GM19239 (cell line): ENCODE measurements at regions not wholly inside any gene's neighbourhood (a gene's known extent, or its start where the extent isn't known, plus 50 kb on each side); places are given as distances from the start of the nearest gene placed in this dataset.
"Not testable (repeated sequence)": the region's sequence is repeated elsewhere in the genome, so short reads cannot be mapped to it uniquely, and the experiment has no call there.

Source experiments
- DNase-seq: peaks from one replicate; pipeline ENCODE4 v3.0.0; 2011; ENCODE audit warnings: low spot score; ENCODE audit not compliant: insufficient read length
- FAIRE-seq: peaks from 2 replicates; lab custom pipeline; 2011; peaks lifted over from hg19 to GRCh38; lab: Jason Lieb, UNC

DNA sequence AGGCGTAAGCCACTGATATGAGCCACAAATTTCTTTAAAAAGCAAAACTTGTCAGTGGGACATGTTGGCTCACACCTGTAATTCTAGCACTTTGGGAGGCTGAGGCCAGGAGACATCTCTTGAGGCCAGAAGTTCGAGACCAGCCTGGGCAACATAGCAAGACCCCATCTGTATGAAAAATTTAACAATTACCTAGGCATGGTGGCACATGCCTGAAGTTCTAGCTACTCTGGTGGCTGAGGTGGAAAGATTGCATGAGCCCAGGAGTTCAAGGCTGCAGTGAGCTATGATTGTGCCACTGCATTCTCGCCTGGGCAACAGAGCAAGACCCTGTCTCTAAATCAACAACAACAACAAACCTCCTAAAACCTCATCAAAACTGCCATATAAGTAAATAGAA lies 147.6 kb upstream of the BARHL2 start:
- no peak for DNase-seq
- no peak for FAIRE-seq

DNA sequence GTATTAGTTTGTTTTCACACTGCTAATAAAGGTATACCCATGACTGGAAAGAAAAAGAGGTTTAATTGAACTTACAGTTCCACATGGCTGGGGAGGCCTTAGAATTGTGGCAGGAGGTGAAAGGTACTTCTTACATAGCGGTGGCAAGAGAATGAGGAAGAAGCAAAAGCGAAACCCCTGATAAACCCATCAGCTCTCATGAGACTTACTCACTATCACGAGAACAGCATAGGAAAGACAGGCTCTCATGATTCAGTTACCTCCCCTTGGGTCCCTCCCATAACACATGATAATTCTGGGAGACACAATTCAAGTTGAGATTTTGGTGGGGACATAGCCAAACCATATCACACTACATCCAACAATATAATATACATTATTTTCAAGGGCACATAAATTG lies 145.7 kb upstream of the BARHL2 start:
- FAIRE-seq (no peak), DNase-seq (no peak)

DNA sequence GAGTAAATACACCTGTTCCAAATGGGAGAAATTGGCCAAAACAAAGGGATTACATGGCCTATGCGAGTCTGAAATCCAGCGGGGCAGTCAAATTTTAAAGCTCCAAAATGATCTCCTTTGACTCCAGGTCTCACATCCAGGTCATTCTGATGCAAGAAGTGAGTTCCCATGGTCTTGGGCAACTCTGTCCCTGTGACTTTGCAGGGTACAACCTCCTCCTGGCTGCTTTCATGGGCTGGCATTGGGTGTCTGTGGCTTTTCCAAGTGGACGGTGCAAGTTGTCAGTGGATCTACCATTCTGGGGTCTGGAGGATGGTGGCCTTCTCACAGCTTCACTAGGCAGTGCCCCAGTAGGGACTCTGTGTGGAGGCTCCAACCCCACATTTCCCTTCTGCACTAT lies 144.3 kb upstream of the BARHL2 start:
- not testable (repeated sequence) for FAIRE-seq, DNase-seq

DNA sequence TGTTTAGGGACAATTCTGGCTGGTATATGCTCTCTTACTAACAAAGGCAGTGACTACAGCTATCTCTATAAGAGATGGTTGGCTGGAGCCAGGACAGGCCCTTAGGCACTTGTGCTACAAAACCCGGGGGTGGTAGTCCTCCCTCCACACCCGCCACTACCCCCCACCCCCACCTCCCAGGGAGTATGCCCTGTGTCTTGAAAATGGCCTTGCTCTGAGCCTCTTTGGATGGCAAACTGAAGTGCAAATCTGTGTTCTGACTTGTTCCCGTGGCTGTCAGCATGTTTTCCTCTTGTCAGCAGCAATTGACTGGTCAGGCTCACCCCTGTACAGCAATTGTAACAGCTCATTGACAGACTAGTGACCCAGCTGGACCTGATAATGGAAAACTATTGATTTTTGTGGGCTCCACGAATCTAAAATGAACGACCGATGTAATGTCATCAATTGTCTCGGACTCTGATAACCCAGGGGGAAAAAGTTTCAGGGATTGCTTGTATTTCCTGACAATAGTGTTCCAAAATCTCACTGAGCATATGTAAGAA lies 139.4 kb upstream of the BARHL2 start:
- DNase-seq (no peak), FAIRE-seq (no peak)

DNA sequence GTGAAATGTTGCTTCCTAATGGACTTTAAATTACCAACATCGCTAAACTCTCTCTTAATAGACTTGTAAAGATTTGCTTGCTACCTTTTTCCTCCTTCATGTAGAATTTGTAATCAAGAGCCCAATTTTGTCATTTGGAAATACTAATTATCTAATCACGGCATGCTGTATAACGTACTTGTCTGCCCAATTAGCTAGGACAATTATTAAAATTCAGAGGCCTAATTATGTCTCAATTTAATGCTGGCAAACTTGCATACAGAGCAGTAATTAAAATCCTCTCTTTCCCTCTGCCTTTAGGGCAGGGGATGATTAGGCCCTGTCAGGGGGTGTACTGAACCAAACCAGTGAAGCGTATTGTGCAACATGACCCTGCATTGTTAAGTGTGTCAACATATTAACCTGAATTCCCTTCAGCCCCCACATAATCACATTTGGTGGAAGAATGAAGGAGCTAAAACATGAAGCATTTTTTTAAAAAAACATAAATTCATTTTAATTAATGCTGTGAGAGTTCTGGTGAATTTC lies 137.4 kb upstream of the BARHL2 start:
- FAIRE-seq, result no peak
- DNase-seq, result no peak

DNA sequence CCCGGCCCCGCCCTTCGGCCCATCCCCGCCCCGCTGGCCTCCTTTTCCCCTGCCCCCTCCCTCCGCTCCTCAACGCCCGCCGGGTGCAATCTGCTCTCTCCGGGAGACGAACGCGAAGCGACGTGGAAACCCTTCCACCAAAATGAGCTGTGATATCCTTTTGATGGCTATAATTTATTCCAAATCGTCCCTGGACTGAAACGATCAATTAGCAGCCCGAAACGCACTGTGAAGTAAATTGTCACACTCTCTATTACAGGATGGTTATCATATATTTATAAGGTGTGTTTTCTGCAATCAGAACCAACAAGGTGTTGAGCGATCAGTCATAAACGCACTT lies 134.6 kb upstream of the BARHL2 start:
- DNase-seq, result no peak

DNA sequence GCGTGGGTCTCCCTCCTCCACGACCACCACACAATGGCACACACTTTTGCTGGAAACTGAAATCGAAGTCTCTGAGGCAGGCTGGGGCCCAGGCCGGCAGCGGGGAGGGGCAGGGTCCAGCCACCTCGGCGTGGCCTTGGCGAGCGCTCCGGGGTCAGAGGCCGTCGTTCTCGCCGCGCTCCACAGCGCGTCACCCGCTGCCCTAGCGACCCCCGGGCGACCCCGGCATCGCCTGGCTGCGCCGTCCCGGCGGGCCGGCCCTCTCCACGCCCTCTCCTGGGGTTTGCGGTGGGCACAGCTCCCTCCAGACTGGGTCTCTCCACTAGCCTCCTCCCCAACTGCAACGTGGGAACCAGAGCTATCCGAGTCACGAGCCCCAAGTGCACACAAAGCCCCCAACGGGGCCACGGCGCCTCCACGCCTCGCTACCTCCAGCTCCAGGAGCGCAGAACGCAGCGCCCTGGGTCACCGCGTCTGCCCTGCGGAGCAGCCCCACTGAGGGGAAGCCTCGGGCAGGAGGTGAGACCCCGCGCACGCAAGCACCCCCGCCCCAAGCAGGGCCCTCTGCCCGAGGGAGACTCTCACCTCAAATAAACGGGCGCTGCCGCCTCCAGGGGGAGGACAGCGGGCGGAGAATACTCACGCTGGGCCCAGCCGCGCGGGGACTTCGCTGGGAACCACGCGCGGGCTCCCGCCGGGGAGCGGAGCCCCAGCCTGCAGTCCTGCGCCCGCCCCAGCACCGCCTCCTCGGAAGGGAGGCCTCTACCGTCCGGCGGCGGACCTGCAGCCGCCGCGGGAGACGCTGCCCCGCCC lies 134.0 kb upstream of the BARHL2 start:
- FAIRE-seq, result peak; percentile 45
- DNase-seq, result peak; percentile 85

More for the DNA sequence above, 134.6 kb upstream of the BARHL2 start:
- FAIRE-seq, result no peak

DNA sequence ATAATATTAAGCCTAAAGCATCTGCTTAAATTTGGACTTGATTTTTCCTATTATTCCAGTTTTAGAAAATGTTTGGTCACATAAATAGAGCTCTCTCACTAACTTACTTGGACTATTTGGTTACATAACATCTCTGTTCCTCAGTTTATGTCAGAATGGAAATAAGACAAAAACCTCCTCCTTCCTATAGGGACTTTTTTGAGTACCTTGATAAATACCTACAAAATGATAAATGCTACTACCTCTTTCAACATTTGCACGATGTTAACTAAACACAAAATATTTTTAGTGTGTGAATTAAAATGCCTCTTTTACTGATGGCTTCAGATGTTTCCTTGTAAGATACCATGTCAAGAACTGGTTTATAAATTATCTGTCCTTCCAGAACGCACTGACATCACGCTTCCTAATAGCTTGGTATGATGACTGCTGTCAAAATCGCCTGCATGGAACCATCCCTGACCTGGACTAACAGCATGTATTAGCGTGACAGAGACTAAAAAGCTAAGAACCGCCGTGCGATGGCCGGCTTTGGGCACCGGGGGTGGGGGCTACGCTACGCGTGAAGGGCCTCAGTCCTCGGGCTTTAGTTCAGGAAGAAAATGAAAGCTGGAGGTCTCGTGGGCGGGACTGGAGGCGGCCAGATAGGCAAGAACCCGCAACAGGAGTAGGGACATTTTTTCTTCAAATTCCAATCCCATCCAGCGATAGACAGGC lies 133.2 kb upstream of the BARHL2 start:
- FAIRE-seq, result peak; percentile 55
- DNase-seq, result no peak

DNA sequence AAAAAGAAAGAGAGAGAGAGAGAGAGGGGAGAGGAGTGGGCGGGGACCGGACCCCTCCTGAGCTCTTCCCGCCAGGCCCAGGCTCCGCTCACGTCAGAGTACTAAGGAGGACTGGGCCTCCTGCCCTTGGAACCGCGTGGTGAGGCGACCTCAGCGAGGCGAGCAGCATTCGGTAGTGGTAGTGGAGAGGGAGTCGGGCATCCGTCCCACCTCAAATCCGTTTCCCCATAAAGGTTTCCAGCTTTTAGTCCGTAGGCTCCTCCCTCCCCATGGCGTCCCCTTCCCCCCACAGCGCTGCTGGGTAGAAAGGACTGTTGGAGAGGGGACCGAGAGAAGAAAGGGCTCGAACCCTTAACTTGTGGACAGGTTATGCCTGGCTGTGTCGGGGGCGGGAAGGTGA lies 124.4 kb upstream of the BARHL2 start:
- DNase-seq (no peak), FAIRE-seq (no peak)

DNA sequence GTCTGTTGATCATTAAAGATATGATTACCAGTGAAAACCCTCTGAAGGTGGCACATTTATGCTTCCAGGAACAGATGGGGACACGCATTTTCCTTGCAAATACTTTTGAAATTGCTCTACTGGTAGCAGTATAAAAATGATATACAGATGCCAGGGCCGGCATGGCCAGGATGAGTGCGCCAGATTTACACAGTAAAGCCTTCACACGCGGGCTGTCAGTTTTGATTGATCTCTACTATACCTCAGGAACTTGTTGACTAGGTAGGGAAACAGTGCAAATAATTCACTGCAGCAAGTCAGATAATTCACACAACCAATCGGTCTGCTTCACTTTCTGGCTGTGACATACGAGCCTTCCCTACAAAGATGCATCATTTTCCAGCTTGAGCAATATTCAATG lies 123.2 kb upstream of the BARHL2 start:
- DNase-seq, result no peak
- no peak for FAIRE-seq

DNA sequence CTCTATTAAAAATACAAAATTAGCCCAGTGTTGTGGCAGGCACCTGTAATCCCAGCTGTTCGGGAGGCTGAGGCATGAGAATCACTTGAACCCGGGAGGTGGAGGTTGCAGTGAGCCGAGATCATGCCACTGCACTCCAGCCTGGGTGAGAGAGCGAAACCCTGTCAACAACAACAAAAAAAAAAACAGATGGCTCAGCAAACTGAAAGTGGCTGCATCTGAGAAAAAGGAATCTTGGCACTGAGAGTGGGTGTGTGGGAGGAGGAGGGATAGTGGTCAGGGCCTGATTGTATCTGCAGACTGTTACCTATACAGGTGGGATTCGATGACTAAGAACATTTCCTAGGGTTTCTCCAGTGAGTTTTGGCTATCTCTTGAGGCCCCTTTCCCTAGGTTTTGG lies 122.2 kb upstream of the BARHL2 start:
- DNase-seq (no peak), FAIRE-seq (no peak)

DNA sequence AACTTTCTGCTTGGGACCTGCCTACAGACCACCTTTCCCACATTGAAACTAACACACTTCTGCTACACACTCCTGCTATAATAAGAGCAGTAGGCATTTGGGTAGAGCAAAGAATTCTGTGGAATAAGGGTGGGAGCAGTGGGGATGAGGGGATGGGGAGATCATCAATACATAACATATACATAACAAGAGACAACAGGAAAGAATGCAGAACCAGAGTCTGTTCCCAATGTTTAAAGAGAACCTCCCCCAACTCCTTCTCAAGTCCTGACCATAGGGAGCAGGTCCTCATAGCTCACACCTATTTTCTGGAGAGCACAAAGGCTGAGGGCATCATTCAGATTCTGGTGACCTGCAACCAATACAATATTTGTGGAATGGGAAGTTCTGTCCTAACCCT lies 121.6 kb upstream of the BARHL2 start:
- FAIRE-seq, result no peak
- no peak for DNase-seq

DNA sequence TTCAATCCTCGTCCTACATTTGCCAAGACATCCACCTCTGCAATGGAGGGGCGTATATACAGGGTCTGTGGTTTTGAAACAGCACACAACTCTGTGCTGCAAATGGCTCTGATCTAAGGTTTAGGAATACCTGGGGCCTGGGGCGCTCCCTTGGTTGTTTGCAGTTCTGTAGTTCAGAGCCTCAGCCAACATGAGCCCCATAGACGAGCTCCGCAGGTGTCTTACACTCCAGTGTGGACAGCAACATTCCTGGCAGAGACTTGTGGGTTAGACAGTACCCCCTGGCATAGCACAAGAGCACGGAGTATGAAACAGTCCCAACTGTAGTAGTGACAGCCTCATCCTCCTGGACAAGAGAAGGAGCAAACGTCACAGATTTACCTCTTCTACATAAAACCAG lies 120.3 kb upstream of the BARHL2 start:
- DNase-seq, result no peak

DNA sequence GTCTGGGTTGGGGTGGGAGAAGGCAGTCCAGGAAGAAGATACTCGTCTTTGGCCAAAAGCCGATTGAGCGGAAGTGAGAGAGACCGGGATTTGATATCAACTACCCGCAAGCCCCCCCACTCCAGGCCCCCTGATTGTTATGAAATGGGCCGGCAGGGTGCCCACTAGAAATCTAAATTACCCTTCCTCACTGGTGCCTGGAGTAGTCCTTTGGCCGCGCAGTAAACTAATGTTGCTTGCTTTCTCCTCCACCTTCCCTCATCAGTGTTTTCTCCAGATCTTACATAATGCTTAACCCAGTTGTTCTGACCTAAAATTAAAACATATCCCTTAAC lies 119.2 kb upstream of the BARHL2 start:
- FAIRE-seq (no peak), DNase-seq (no peak)

More for the DNA sequence above, 120.3 kb upstream of the BARHL2 start:
- no peak for FAIRE-seq

DNA sequence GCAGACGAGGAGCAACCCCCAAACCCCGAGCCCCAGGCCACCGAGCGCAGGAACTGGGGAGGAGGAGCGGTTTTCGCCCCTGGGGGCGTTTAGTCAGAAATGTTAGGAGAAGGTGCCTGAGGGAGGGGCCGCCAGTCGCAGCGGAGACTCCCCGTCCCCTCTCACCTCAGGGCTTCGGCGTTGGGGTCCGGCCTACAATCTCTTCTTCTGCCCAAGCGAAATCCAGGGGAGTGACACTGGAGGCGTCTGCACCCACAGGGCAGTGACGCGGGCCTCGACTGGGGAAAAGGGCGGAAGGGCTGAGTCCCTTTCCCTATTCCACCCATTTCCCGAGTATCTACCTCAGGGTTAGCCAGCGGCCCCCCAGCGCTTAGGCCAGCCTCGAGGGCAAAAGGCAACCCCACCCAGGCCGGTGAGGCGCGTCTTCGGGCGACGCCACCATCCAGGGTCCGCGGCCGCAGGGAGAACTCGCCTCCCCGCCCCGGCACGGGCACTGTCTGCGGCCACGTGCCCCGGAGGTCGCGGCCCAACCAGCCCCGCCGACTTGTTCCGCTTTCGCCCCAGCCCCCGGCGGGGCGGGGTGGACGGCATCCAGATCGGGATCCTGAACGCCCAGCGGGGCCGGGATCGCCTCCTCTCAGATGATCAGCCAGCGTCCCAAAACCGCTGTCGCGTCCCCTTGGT lies 118.7 kb upstream of the BARHL2 start:
- FAIRE-seq, result no peak
- DNase-seq, result no peak

DNA sequence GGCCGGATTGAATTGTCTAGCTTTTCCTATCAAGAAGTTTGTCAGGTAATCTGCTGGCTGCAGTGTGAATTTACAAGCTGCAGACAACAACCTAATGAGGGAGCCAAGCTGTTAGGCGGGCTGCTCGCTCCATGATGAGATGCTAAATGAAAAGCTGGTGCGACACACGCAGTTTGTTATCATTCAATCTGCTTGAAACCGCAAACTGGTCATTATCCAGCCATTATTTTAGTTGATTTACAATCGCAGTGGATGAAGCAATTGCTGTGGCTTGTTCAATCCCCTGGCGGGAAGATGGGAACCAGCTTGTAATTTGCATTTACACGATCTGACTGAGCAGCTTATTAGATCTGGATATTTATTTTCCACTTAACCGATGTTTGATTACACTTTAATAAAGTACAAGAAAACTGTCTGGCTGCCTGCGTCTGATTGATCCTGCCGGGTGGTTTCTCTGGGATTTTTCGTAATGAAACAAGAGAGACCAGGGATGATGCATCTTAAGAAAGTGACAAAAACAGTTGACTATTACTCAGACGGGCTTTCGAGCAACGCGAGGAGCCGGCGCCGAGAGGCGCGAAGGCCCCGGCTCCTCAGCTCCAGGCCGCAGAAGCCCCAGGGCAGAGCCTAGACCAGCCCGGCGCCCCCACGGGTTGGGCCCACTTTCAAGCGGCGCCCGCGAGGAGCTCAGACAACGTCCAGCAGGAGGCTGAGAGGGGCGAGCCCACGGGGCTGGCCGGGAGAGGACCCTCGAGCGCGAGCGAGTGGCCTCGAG lies 118.0 kb upstream of the BARHL2 start:
- FAIRE-seq (no peak), DNase-seq (no peak)

DNA sequence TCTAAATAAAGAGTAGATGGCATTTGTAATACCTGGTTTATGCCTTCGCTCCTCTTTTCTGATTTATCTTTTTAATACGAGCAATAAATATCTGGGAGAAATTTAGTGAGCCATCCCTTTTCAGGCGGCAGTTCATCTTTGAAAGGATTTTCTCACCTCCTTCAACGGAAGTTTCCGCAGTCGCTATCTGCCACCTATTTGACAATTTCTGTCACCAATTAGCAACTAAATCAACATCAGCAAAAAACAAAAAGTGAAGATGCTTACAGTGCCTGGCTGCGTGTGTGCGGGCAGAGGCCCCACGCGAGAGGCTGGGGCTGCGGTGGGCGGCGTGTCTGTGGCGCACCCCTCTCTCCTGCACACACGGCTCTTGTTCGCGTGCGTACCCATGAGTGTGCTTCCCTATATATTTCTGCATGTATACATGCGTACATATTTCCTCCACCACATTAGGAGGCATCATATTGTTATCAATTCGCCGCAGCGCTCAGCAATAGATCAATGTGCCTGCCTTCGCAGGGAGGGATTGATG lies 117.3 kb upstream of the BARHL2 start:
- no peak for FAIRE-seq
- DNase-seq, result no peak

DNA sequence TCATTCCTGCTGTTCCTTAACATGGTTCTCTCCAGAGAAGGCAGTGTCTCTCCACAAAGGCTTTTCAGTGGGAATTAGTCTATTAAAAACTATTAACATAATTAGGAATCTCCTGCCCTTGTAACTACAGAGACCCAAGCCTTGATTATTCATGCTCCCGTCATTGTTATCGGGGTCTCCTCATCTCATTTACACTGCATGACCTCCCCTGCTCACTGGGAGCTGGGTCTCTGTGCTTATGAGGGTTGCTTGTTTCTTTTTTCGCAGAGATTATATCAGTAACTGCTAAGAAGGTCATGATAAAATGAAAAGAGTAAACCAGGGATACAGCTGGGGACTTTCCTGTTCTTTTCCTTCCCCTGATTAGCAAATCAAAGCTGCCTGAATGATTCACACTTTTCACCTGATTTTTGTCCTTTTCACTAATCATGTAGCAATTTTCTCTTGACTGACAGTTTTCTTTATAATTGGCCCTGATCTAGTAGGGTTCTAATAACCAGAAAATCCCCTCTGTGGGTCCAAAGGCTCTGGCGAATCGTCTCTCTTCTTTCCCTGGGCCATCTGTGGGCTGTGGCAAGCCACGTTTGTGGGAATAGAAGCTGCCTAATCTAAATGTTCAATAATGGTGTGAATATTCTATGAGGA lies 116.5 kb upstream of the BARHL2 start:
- no peak for FAIRE-seq

DNA sequence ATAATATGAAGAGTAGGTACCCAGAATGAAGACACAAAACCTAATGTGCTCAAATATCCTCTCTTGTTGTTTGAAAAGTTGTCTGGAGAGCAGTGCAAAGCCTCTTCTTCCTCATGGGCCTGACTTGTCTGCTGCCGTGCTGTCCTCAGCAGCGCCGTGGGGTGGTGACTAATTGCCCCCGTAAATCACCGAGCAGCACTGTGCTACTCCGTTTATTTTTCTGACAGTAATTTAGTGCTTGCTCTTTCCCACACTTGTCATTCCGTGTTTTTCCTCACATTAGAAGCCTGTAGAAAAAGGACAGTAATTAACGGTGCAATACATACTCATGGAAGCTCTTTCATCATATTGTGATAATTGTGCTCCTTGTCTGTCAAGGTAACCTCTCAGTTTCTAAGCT lies 114.8 kb upstream of the BARHL2 start:
- DNase-seq (no peak), FAIRE-seq (no peak)

More for the DNA sequence above, 116.5 kb upstream of the BARHL2 start:
- DNase-seq, result no peak
